GM19467 (cell line): ENCODE measurements at regions not wholly inside any gene's neighbourhood (a gene's known extent, or its start where the extent isn't known, plus 50 kb on each side); places are given as distances from the start of the nearest gene placed in this dataset.

Experiments used
- ATAC-seq: cut with Tn5 transposase; IDR thresholded peaks from one replicate; pipeline ENCODE4 v1.9.1; 2021; ENCODE audit warnings: mild to moderate bottlenecking, moderate library complexity; ENCODE audit not compliant: unreplicated experiment

DNA sequence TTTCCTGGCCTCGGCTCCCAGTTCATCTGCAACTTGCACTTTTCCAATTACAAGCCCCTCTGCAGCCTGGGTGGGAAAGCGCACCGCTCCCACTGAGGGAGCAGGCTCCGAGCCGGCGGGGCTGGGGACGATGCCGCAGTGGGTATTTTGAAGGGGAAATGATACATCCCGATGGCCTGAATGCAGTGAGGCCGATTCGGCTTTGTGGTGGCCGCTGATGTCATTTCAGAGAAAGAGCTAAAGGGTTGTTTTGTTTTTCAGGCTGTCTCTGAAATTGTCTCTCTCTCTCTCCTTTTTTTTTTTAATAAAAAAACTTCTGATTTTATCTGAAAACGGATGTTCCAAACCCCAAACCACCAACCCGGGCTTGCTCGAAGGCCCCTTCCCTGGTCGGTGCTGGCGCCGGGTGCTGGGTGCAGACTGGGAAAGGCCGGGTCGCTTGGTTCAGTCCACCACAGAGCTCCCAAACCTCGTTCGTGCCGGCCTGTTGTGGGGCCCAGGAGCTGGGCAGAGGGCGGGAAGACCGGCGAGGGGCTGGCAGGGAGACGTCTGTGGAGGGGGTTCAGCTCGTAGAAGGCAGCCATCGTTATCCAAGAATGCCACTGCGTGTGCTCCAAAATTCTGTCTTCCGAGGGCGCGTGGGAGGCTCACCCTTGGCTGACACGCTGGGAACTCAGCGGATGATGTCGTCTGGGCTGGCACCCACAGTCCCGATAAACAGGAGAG is 102.8 kb downstream of the FOXL1 start:
- no peak for ATAC-seq

DNA sequence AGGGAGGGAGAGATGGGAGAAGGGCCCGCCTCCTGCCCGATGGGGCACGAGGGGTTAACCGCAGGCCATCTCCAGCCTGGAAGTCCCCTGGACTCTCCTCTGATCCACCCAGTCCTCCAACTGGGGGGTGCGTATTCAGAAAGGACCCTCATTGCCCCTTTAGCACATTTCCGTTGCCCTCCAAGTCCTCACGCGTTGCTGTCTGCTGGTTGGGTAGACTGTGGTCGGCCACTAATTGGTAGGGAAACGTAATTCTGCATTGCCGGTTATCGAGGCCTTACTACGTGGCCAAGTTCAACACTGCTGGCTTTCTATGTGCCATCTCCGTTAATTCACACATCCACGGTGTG is 103.4 kb downstream of the FOXL1 start:
- no peak for ATAC-seq

DNA sequence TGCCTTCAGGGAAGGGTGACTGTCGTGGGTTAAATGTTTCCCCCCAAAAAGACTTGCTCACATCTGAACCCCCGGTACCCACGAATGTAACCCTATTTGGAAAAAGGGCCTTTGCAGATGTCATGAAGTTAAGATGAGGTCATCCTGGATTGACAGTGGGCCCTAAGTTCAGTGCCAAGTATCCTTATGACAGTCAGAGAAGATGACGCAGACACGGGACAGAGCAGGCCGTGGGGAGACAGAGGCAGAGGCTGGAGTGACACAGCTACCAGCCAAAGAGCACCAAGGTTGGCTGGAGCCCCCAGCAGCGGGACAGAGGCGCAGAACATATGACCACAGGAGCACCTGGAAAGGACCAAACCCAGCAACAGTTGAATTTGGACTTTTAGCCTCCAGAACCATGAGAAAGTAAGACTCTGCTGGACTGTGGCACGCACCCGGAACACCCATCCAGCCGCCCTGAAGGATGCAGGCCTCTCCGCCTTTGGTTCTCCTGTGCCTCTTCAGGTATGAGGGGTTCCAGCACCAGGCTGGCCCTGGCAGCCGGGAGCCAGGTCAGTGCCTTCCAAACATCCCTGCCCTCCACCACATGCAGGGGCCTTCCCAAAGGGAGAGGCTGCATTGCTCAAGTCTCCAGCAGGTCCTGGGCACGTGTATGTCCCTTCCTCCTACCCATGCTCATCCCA is 104.0 kb downstream of the FOXL1 start:
- no peak for ATAC-seq

DNA sequence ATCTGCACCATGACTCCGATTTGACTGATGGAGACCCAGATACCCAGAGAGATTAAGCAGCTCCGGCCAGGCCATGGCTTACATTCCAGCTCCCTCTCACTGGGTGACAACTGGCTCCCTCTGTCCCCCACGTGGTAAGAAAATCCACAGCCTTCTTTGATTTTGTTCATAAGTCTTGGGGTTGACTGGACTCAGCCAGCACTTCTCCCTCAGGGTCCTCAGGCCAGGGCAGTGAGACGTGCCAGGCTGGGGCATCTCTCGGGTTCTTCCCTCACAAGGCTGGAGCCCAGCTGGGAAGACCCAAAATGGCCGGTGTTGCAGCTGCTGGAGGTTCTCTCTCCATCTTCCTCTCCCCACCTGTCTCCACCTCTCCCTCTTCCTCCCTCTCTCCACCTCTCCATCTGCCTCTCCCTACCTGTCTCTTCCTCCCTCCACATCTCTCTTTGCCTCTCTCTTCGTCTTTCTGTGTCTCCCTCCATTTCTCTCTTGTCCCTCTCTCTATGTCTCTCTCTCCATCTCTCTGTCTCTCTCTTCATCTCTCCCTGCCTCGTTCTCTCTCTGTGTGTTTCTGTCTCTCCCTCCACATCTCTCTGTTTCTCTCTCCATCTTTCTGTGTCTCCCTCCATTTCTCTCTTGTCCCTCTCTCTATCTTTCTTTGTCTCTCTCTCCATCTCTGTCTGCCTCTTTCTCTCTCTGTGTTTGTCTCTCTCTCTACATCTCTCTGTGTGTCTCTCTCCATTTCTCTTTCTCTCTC is 105.3 kb downstream of the FOXL1 start:
- ATAC-seq, result no peak

DNA sequence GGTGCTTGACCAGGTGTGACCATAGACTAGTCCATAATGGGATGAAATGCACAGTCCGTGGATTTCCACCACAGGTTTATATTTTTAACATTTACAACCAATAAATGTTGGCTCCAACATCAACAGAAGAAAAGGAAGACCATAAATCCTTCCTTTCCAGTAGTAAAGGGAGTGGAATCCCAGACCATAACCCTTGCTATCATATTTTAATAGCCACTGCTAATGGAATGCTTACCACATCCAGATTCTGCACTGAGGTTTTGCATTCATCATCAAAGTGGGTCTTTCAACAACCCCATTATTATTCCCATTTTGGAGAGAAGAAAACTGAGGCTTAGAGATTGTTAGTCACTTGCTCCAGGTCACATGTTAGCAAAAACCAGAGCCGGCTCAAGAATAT is 106.7 kb downstream of the FOXL1 start:
- ATAC-seq, result no peak

DNA sequence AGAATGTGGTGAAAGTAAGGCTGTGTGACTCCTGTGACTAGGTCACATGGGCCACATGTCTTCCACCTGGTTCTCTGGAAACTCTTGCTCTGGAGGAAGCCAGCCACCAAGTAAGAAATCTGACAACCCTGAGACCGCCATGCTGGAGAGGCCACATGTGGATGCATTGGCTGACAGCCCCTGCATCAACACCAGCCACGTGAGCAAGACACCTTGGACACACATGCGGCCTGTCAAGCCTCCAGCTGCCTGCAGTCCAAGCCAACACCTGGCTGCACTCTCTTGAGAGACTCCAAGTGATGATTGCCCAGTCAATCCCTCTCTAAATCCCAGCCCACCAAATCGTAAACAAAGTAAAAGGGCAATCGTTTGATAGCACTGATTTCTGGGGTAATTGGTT is 112.6 kb downstream of the FOXL1 start:
- ATAC-seq, result no peak

DNA sequence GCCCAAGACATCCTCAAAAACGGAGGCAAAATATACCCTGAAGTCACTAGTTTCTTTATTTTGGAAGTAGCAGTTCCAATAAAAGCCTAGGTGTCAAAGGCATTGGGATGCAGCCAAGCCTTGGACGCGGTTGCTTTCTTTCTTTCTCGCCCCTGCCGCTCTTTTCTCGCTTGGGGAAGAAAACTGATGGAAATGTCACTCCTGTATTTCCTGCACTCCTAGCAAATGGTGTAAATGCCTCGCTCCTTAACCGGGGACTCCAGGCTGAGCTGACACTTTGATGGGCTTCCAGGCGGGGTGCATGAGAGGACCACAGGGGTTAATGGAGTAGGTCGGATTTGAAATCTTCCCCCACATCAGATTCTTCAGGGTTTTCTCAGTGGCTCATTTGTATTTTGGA is 114.1 kb downstream of the FOXL1 start:
- no peak for ATAC-seq

DNA sequence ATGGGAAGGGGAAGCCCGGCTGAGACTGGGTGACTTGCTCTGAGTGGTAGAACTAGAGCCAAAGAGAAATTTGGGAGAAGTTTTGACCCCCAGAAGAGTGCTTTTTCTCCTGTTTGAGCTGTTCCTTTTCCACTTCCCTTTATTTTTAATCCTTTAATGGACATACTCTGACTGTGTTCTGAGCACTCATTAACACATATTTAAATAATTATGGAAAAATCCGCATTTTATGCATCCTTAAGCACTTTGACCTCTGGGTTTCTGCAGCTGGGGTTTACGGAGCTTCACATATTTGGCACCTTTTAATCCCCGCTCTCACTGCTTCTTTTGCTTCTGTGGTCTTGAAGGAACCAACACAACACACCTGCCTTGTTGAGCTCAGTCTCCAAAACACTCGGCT is 114.7 kb downstream of the FOXL1 start:
- ATAC-seq, result no peak

DNA sequence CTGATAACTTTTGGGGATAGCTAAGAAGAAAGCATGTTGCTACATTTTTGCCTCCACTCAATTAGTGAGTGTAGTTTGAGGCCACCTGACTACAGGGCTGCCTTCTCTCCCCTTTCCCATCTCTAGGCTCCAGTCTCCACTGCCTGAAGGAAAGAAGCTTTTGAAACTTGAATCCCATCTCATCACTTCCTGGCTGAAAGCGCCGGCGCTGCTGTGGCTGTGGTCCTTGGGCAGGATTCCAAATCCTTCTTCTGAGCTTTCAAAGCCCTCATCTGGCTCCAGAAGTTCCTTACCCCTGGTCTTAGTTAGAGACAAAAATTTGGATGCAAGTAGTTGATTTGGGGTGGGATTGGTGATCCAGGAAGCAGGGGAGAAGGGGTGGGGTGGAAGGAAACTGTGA is 119.4 kb downstream of the FOXL1 start:
- ATAC-seq, result no peak

DNA sequence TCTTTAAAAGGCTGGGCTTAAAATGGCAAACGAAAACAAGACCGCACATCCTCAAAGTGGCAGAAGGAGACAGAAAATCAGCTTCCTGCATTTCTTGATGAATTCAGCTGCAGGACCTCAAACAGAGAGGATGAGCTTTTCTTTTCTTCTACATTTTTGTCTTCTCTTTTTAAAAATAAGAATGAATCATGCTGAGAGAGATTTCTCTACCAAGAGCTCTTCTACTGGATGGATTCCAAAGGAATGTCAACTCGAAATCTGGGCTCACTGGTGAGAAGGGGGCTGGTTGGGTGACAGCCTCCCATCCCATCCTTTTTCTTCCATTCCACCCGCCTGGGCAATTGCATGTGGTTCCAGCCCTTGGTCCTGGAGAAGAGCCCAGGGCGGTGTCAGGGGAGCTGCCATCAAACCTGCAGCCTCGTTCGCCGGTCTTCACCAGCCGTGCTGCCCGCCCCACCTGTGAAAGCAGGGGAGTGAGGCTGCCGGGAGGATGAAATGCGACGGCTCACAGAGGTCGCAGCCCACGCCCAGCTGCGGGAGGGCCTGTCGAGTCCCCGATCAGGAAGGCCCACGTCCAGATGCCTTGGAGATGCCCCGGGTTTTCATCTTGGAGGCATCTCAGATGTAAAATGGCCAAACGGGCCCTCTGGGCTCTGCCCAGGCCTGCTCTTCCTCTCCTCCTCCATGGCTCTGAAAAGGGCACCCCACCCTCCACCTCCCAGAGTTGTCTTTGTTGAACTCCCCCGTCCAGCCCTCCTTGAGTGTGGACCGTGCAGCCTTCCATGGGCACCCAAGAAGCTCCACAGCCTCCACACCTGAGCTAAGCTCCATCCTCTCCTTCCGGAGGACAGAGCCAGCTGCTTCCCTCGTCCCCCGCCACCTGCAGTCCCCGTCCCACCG is 121.9 kb downstream of the FOXL1 start:
- ATAC-seq, result no peak

DNA sequence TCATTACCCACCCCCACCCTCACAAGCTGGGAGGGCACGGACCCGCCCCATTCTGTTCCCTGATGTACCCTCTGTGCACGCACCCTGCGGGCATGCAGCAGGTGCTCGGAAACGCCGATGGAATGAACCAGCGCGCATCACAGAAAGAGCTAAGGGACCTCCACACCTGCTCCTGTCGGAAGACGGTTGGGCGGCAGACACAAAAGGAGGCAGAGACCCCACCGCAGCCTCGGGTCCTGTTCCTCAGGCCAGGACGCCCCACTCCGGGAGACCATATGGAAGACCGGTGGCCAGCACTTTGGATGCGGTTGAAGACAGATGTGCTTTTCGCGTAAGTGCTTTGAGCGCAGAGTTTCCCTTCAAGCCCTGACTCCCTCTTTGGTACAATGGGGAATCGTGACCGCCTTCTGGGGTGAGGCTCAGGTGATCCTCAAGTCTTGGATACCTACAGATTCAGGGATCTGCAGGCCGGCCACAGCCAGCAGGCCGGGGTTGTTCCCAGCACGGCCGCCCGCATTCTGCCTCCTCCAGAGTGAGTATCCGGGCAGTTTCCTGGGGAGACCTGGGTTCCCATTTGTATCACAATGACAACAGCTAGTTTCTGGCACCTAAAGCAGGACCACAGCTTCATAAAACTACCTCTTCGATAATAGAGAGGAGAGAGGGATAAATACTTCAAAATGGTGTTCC is 123.1 kb downstream of the FOXL1 start:
- no peak for ATAC-seq

DNA sequence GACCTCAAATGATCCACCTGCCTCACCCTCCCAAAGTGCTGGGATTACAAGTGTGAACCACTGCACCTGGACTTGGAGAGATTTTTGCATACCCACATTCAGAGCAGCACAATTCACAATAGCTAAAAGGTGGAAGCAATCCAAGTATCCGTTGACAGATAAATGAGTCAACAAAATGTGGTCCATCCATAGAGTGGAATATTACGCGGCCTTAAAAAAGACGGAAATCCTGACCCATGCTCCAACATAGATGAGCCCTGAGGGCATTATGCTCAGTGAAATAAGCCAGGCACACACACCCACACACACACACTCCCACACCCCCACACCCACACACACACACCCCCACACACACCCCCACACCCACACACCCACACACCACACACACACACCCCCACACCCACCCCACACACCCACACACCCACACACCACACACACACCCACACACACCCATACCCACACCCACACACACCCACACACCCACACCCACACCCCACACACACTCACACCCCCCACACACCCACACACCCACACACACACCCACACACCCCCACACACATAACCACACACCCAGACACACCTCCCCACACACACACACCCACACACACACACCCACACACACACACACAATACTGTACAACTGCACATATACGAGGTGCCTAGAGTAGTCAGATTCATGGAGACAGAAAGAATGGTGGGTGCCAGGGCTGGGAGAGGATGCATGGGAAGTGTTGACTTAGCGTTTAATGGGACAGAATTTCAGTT is 124.7 kb downstream of the FOXL1 start:
- ATAC-seq, result no peak

DNA sequence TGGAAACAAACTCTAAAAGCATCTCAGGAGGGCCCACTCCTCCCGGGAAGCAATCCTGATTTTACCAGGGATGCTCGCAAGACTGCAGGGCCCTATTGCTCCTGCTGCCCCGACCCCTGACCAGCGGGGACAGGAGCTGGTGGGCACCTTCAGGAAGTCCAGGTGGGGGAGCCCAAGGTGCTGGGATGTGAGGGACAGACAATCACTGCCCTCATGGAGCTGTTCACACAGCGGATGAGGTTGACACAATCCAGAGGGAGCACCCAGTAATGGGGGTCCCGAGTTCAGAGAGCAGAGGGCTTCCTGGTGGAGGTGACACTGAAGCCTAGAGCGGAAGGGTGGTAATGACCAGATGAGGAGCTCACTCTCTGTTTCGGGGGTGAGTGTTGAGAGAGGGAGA is 126.2 kb downstream of the FOXL1 start:
- ATAC-seq, result no peak

DNA sequence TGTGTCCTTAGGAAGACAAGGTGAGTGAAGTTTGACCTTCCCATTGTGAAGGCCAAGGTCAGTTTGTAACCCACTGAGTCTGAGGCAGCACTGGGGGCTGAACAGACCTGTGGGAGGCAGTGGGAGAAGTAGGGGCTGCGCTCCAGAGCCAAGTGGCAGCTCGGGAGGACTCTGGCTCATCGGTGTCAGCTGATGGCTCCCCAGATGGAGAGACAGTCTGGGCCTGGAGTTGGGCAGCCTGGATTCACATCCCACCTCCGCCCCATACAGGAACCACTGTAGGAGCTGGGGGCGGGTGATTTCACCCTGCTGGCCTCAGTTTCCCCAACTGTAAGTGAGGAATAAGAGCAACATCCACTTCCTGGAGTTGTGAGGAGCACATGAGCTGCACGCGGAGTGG is 128.4 kb downstream of the FOXL1 start:
- ATAC-seq, result no peak

DNA sequence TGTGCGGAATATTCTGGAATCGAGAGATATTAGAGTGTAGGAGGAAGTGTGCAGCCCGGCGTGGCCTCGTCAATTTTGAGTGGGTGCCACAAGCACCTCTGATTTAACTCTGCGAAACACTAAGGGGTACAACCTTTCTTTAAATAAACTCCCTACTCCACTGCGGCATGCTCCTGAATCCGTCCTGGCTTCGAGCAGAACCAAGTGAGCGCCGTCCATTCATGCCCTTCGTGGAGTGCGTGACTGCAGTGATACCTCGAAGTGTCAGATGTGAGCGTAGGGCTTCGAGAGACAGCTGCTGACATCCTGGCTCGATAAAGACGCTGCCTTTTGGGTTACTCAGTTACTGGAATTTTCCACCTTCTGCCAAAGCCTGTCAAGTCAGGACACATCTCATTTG is 128.8 kb downstream of the FOXL1 start:
- ATAC-seq, result no peak

DNA sequence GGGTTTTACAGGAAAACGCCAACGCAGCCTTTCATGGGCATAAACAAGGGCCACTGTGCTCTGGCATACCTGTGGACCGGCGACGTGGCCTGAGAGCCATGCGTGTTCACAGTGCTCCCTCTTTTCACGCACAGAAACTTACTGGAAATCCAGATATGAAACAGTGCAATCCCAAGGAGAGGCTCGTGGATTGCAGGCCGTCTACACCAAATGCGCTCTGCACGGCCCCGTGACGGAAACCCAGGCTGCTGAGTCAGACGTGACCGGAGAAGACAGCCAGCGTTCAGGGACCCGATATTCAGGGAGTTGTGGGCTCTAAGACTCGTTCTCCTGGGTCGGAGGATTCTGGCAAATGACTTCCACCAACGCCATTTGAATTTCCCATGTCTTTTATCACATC is 129.2 kb downstream of the FOXL1 start:
- no peak for ATAC-seq

DNA sequence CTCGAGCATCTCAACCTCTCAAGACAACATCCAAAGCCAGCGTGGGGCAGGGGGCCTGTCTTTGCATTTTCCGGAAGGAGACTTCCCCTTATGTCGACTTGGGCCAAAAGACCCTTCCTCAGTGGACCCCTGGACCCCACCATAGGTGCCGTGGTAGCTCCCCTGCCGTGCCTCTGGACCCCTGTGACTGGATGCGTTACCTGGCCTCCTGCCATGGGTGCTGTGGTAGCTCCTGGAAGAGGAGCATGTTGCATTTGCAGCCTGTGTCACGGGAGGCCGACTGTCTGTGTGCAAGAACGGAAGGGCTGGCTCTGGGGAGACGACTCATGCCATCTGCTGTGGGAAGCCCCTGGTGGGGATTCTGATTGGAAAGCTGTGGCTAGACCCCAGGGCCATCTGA is 130.1 kb downstream of the FOXL1 start:
- no peak for ATAC-seq

DNA sequence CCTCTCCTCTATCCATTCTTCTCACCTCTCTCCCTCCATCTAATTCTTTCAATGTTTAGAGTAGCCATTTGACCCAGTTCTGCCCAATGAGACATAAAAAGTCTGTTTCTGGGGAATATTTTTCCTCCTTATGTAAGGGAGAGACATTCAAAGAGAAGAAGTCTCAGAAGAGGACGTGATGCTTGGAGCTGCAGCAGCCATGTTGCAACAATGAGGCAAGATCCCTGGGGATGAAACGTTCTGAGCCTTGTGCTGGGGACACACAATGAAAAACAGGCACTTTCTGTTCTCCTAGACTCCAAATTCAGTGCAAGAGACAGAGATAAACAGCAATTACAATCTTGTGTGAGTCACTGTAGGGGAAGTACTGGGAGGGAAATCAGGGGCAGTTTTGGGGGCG is 130.8 kb downstream of the FOXL1 start:
- no peak for ATAC-seq

DNA sequence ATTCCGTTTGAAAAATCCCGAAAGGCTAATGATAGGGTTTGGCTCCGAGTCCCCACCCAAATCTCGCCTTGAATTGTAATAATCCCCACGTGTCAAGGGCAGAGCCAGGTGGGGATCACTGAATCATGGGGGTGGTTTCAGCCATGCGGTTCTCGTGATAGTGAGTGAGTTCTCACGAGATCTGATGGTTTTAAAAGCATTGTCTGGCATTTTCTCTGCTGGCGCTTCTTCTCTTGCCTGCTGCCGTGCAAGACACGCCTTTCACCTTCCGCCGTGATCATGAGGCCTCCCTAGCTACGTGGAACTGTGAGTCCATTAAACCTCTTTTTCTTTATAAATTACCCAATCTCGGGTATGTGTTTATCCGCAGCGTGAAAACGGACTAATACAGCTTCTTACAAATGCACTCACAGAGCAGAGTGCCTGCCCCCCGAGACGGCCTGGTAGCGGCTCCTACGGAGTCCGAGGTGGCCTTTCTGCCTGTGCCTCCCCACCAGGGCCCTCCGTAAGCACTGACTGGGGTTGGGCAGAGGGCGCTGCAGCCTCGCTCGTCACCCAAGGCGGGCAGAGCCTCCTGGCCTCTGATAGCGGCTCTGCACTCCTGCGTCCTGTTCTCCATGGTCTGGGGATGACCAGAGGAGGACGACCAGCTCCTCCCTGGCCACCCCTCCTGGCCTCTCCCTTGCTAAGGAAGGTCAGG is 131.7 kb downstream of the FOXL1 start:
- no peak for ATAC-seq
